H1 (cell line): ENCODE measurements at regions not wholly inside any gene's neighbourhood (a gene's known extent, or its start where the extent isn't known, plus 50 kb on each side); places are given as distances from the start of the nearest gene placed in this dataset.

Experiments used
- CTCF ChIA-PET: fragments of 300-600 bp; sonication (Branson Sonifier 250); formaldehyde crosslinking; loops from one replicate; lab custom pipeline; 2021; ENCODE audit not compliant: partially characterized antibody; lab: Charles Lee
- POLR2A ChIA-PET: fragments of 300-600 bp; sonication (Branson Sonifier 250); formaldehyde crosslinking; loops from one replicate; lab custom pipeline; 2021; ENCODE audit warnings: inconsistent platforms; ENCODE audit not compliant: partially characterized antibody; lab: Charles Lee
- DNase-seq, 2 experiments: peaks; one replicate each; pipeline versions ENCODE4 v3.0.0 to v3.0.0-alpha.2; 2010 to 2022; ENCODE audit warnings: low spot score in 2 of 2, low read depth in 1 of 2, mixed read lengths in 1 of 2
- FAIRE-seq: peaks from 2 replicates; lab custom pipeline; 2011; peaks lifted over from hg19 to GRCh38; lab: Jason Lieb, UNC
- H2AFZ ChIP-seq: 2 replicates; pipeline ENCODE4 v1.8.1; 2012; ENCODE audit warnings: low read length, inconsistent platforms
- H2AK5ac ChIP-seq: 2 replicates; pipeline ENCODE4 v1.6.1; 2013; ENCODE audit warnings: low read depth, low read length
- H2BK120ac ChIP-seq: replicated peaks from 2 replicates; pipeline ENCODE3; 2013; ENCODE audit warnings: low read depth, low read length, inconsistent platforms
- H2BK12ac ChIP-seq: 2 replicates; pipeline ENCODE4 v1.6.1; 2013; ENCODE audit warnings: low read depth, low read length
- H2BK15ac ChIP-seq: 2 replicates; pipeline ENCODE4 v1.6.1; 2013; ENCODE audit warnings: low read length
- H2BK20ac ChIP-seq: 2 replicates; pipeline ENCODE4 v1.6.1; 2013; ENCODE audit warnings: low read length
- H2BK5ac ChIP-seq: 2 replicates; pipeline ENCODE4 v1.6.1; 2013; ENCODE audit warnings: low read depth, low read length
- H3K14ac ChIP-seq: 2 replicates; pipeline ENCODE4 v1.6.1; 2013; ENCODE audit warnings: inconsistent platforms; ENCODE audit not compliant: insufficient read length
- H3K18ac ChIP-seq: 2 replicates; pipeline ENCODE4 v1.6.1; 2013; ENCODE audit warnings: low read length; ENCODE audit errors: extremely low read depth
- H3K23ac ChIP-seq: 2 replicates; pipeline ENCODE4 v1.6.1; 2013; ENCODE audit warnings: inconsistent platforms; ENCODE audit not compliant: insufficient read length
- H3K23me2 ChIP-seq: 2 replicates; pipeline ENCODE4 v1.6.1; 2013; ENCODE audit warnings: low read depth, low read length
- H3K27ac ChIP-seq: 2 replicates; pipeline ENCODE4 v1.6.1; 2011; ENCODE audit warnings: low read depth, low read length, inconsistent platforms
- H3K27me3 ChIP-seq, 4 experiments: replicated peaks in 1 of 4; 1 replicate in 1 of 4; 2 replicates in 3 of 4; pipeline versions ENCODE4 v1.6.1 to v1.8.1; 2011 to 2013; ENCODE audit warnings: low read length in 3 of 4, mild to moderate bottlenecking in 3 of 4, inconsistent platforms in 2 of 4, mixed read lengths in 2 of 4, moderate library complexity in 1 of 4; ENCODE audit not compliant: control insufficient read depth in 3 of 4, insufficient read depth in 3 of 4; ENCODE audit errors: extremely low read depth in 1 of 4
- H3K36me3 ChIP-seq, 4 experiments: 2 replicates each; pipeline versions ENCODE4 v1.6.1 to v1.8.1; 2011 to 2013; ENCODE audit warnings: mild to moderate bottlenecking in 4 of 4, low read length in 3 of 4, moderate library complexity in 2 of 4, control low read depth in 1 of 4, inconsistent platforms in 1 of 4; ENCODE audit not compliant: insufficient read depth in 4 of 4, control insufficient read depth in 2 of 4
- H3K4ac ChIP-seq: replicated peaks from 2 replicates; pipeline ENCODE3; 2013; ENCODE audit warnings: low read length, low read depth, mixed read lengths, inconsistent platforms; ENCODE audit not compliant: insufficient read length
- H3K4me1 ChIP-seq, 4 experiments: replicated peaks in 1 of 4; 1 replicate in 1 of 4; 2 replicates in 3 of 4; pipeline versions ENCODE4 v1.6.1 to v1.8.1; 2011 to 2013; ENCODE audit warnings: low read length in 3 of 4, inconsistent platforms in 2 of 4, mixed read lengths in 1 of 4; ENCODE audit not compliant: insufficient read depth in 4 of 4, control insufficient read depth in 3 of 4
- H3K4me2 ChIP-seq, 2 experiments: 2 replicates each; pipeline versions ENCODE4 v1.6.1 to v1.8.1; 2011 to 2013; ENCODE audit warnings: low read depth in 2 of 2, low read length in 2 of 2, control low read depth in 1 of 2, inconsistent platforms in 1 of 2, mild to moderate bottlenecking in 1 of 2; ENCODE audit not compliant: insufficient read depth in 1 of 2
- H3K4me3 ChIP-seq, 4 experiments: fragments of 200-600, 300-600 bp in 1 of 4; sonication (generic), shearing (Covaris generic), sonication (Bioruptor Twin) in 1 of 4; 2 replicates each; pipeline versions ENCODE4 v1.5.1 to v1.8.1; 2011 to 2016; ENCODE audit warnings: low read length in 4 of 4, low read depth in 3 of 4, control low read depth in 2 of 4, inconsistent platforms in 2 of 4, mild to moderate bottlenecking in 2 of 4, mixed read lengths in 1 of 4, moderate library complexity in 1 of 4; ENCODE audit not compliant: insufficient read depth in 2 of 4; ENCODE audit errors: extremely low read depth in 1 of 4
- H3K56ac ChIP-seq: replicated peaks from 2 replicates; pipeline ENCODE3; 2013; ENCODE audit warnings: low read depth, mild to moderate bottlenecking, mixed read lengths, low read length, inconsistent platforms; ENCODE audit not compliant: insufficient read length
- H3K79me1 ChIP-seq: 2 replicates; pipeline ENCODE4 v1.6.1; 2013; ENCODE audit warnings: low read depth, low read length, control low read depth
- H3K79me2 ChIP-seq, 2 experiments: 2 replicates each; pipeline versions ENCODE4 v1.6.1 to v1.8.1; 2012 to 2013; ENCODE audit warnings: low read length in 2 of 2, mild to moderate bottlenecking in 2 of 2, inconsistent platforms in 1 of 2; ENCODE audit not compliant: insufficient read depth in 2 of 2, control insufficient read depth in 1 of 2
- H3K9ac ChIP-seq, 4 experiments: replicated peaks in 1 of 4; 1 replicate in 1 of 4; 2 replicates in 3 of 4; pipeline versions ENCODE4 v1.6.1 to v1.8.1; 2011 to 2013; ENCODE audit warnings: low read depth in 3 of 4, low read length in 3 of 4, control low read depth in 2 of 4, mild to moderate bottlenecking in 2 of 4, moderate library complexity in 2 of 4, inconsistent platforms in 1 of 4; ENCODE audit errors: extremely low read depth in 1 of 4
- H3K9me3 ChIP-seq, 2 experiments: 2 replicates each; pipeline versions ENCODE4 v1.6.1 to v1.8.1; 2012 to 2013; ENCODE audit warnings: mild to moderate bottlenecking in 2 of 2, moderate library complexity in 2 of 2, control low read depth in 1 of 2, inconsistent platforms in 1 of 2, low read depth in 1 of 2, low read length in 1 of 2, mixed read lengths in 1 of 2; ENCODE audit not compliant: insufficient read depth in 2 of 2
- H4K20me1 ChIP-seq, 2 experiments: replicated peaks in 1 of 2; 2 replicates each; pipeline versions ENCODE3 to v1.8.1; 2011 to 2013; ENCODE audit warnings: inconsistent platforms in 2 of 2, low read length in 2 of 2, mild to moderate bottlenecking in 1 of 2; ENCODE audit not compliant: insufficient read depth in 2 of 2, control insufficient read depth in 1 of 2
- H4K5ac ChIP-seq: 2 replicates; pipeline ENCODE4 v1.6.1; 2013; ENCODE audit warnings: low read length, low read depth, mixed read lengths, inconsistent platforms; ENCODE audit not compliant: insufficient read length
- H4K8ac ChIP-seq: 2 replicates; pipeline ENCODE4 v1.8.0; 2013; ENCODE audit warnings: mild to moderate bottlenecking, moderate library complexity, low read length, inconsistent platforms; ENCODE audit not compliant: insufficient read depth; ENCODE audit errors: extremely low read depth
- H4K91ac ChIP-seq: replicated peaks from 2 replicates; pipeline ENCODE3; 2013; ENCODE audit warnings: low read length, mixed read lengths, inconsistent platforms; ENCODE audit not compliant: insufficient read length
- ASH2L ChIP-seq: fragments of 200-600, 300-600 bp; sonication (generic); IDR thresholded peaks from one replicate; pipeline ENCODE4 v1.7.1; 2017; ENCODE audit warnings: low read length
- EP300 ChIP-seq, 2 experiments: IDR thresholded peaks; 1 replicate in 1 of 2; 2 replicates in 1 of 2; pipeline ENCODE4 v1.6.1; 2011 to 2012; ENCODE audit warnings: low read depth in 2 of 2, low read length in 2 of 2, mild to moderate bottlenecking in 2 of 2, borderline replicate concordance in 1 of 2, inconsistent platforms in 1 of 2, moderate library complexity in 1 of 2
- FOSL1 ChIP-seq: IDR thresholded peaks from 2 replicates; pipeline ENCODE4 v1.6.1; 2011; ENCODE audit warnings: mild to moderate bottlenecking, low read depth, low read length, moderate library complexity; ENCODE audit not compliant: insufficient read depth
- GABPA ChIP-seq: IDR thresholded peaks from 2 replicates; pipeline ENCODE4 v1.6.1; 2011; ENCODE audit warnings: mild to moderate bottlenecking, low read length, moderate library complexity, borderline replicate concordance; ENCODE audit not compliant: insufficient read depth
- HDAC2 ChIP-seq, 2 experiments: fragments of 300-600 bp in 1 of 2; sonication (generic) in 1 of 2; IDR thresholded peaks; 2 replicates each; pipeline ENCODE4 v1.6.1; 2011 to 2012; ENCODE audit warnings: low read depth in 2 of 2, low read length in 2 of 2, mild to moderate bottlenecking in 2 of 2, moderate library complexity in 2 of 2, borderline replicate concordance in 1 of 2, inconsistent platforms in 1 of 2
- SIN3A ChIP-seq, 2 experiments: IDR thresholded peaks in 1 of 2; conservative IDR thresholded peaks in 1 of 2; 2 replicates each; pipeline ENCODE4 v1.6.1; 2011 to 2012; ENCODE audit warnings: low read length in 2 of 2, improper control_type of control experiment in 1 of 2, low read depth in 1 of 2, mild to moderate bottlenecking in 1 of 2
- SIX5 ChIP-seq: IDR thresholded peaks from 2 replicates; pipeline ENCODE4 v1.6.1; 2011; ENCODE audit warnings: mild to moderate bottlenecking, low read depth, low read length
- WGBS, 2 experiments: shearing (Covaris generic) in 1 of 2; methylation state at CpG; one replicate each; pipeline versions ENCODE4 v1.1.6 to v1.1.7; 2013 to 2015; ENCODE audit warnings: low lambda C conversion rate in 2 of 2, mixed read lengths in 2 of 2, inconsistent platforms in 1 of 2, low coverage in 1 of 2, missing lambda C conversion rate in 1 of 2; ENCODE audit not compliant: insufficient replicate concordance in 2 of 2, insufficient coverage in 1 of 2, insufficient read length in 1 of 2; ENCODE audit errors: extremely low coverage in 1 of 2, missing lambda C conversion rate in 1 of 2; 5-methylcytosine and 5-hydroxymethylcytosine counted together

- 85% methylated on average over 2 of the region's 2 CpGs; no CpG with 5 or more reads in 1 of the 2 experiments for WGBS, 2 experiments
- CTCF ChIA-PET = interaction anchor here (4.1 kb wide), 1 partner anchor 18 kb away, joined by 16 read pairs; no protein-coding TSS in a partner anchor
- TF ChIP-seq ASH2L (no peak), SIX5 (no peak), EP300 (IDR thresholded peaks at IDR 0.05; ENCODE audit: borderline replicate concordance in 1 of 2, low read depth in 2 of 2, low read length in 2 of 2) (no peak), GABPA (no peak), FOSL1 (no peak), HDAC2 (IDR thresholded peaks at IDR 0.05; ENCODE audit: borderline replicate concordance in 1 of 2, low read depth in 2 of 2, low read length in 2 of 2) (no peak), SIN3A (conservative IDR thresholded peaks at IDR 0.05 in 1 of 2, IDR thresholded peaks at IDR 0.05 in 1 of 2; ENCODE audit: low read depth in 1 of 2, low read length in 2 of 2) (no peak)
Observed at GRCh38 chrX:101740642-101741041, 81.0 kb upstream of the ARMCX2 start.

More at GRCh38 chrX:101740642-101741041, 81.0 kb upstream of the ARMCX2 start:
- Histone ChIP-seq H3K14ac (no peak overlapping the region), H2BK5ac (no peak overlapping the region), H4K5ac (no peak overlapping the region), H2BK120ac (no peak overlapping the region), H3K4ac (no peak overlapping the region), H3K56ac (no peak overlapping the region), H2BK20ac (no peak overlapping the region), H3K23me2 (no peaks in the 10 kb centered on the region), H2BK12ac (no peak overlapping the region), H4K91ac (no peak overlapping the region), H3K27ac (no peak overlapping the region), H4K20me1 (no peaks in the 10 kb centered on the region), H2AFZ (no peak overlapping the region), H3K4me2 (no peak overlapping the region), H3K79me1 (no peaks in the 10 kb centered on the region), H3K36me3 (no peaks in the 10 kb centered on the region), H2BK15ac (no peak overlapping the region), H3K4me3 (no peak overlapping the region), H3K18ac (no peak overlapping the region), H3K9me3 (peaks cover 0 to 12% of the 10 kb centered on the region in 2 experiments; a peak in 2 of 4 replicates), H3K4me1 (no peaks in the 10 kb centered on the region), H3K23ac (no peak overlapping the region), H4K8ac (no peak overlapping the region), H3K79me2 (no peaks in the 10 kb centered on the region), H3K9ac (no peak overlapping the region), H2AK5ac (no peak overlapping the region), H3K27me3 (no peaks in the 10 kb centered on the region)
- POLR2A ChIA-PET = no interaction called here
- DNase-seq (no peak), FAIRE-seq (no peak)
